MM.1S (cell line): ENCODE measurements at regions not wholly inside any gene's neighbourhood (a gene's known extent, or its start where the extent isn't known, plus 50 kb on each side); places are given as distances from the start of the nearest gene placed in this dataset.

Experiments
- CTCF ChIP-seq: fragments of 300-600 bp; sonication (generic); IDR thresholded peaks from 2 replicates; pipeline ENCODE4 v1.5.1; 2016; ENCODE audit warnings: antibody characterized with exemption, low read length, mixed read lengths
- EZH2 ChIP-seq: fragments of 300-600 bp; sonication (generic); optimal IDR thresholded peaks from 2 replicates; pipeline ENCODE3; 2017; ENCODE audit warnings: low read depth, mild to moderate bottlenecking, antibody characterized with exemption, low read length, mixed read lengths
- EZH2phosphoT487 ChIP-seq: fragments of 300-600 bp; sonication (generic); IDR thresholded peaks from 2 replicates; pipeline ENCODE4 v1.6.1; 2018; ENCODE audit warnings: antibody characterized with exemption, low read length

GRCh38 chrX:45515262-45516215 lies 314.9 kb upstream of the DIPK2B start:
- peak; percentile 53 for TF ChIP-seq CTCF
- no peak for TF ChIP-seq EZH2phosphoT487
- TF ChIP-seq EZH2: no peak
